Stomach smooth muscle (tissue), 2 donors: ENCODE measurements at regions not wholly inside any gene's neighbourhood (a gene's known extent, or its start where the extent isn't known, plus 50 kb on each side); places are given as distances from the start of the nearest gene placed in this dataset.

Experiments used
- H3K27ac ChIP-seq: one replicate; pipeline ENCODE4 v1.7.0; 2013; ENCODE audit warnings: mild to moderate bottlenecking, low read length, inconsistent platforms
- H3K27me3 ChIP-seq, 2 donors: one replicate each; pipeline ENCODE4 v1.7.0; 2013; ENCODE audit warnings: low read length in 2 of 2; ENCODE audit not compliant: insufficient read depth in 2 of 2, control insufficient read depth in 1 of 2
- H3K36me3 ChIP-seq, 2 donors: one replicate each; pipeline ENCODE4 v1.7.0; 2013; ENCODE audit warnings: low read length in 2 of 2; ENCODE audit not compliant: control insufficient read depth in 2 of 2, insufficient read depth in 2 of 2
- H3K4me1 ChIP-seq: one replicate; pipeline ENCODE4 v1.7.0; 2013; ENCODE audit warnings: low read length; ENCODE audit not compliant: control insufficient read depth, insufficient read depth
- H3K4me3 ChIP-seq, 2 donors: one replicate each; pipeline ENCODE4 v1.7.0; 2013; ENCODE audit warnings: low read length in 2 of 2
- H3K9ac ChIP-seq, 2 donors: one replicate each; pipeline ENCODE4 v1.7.0; 2013; ENCODE audit warnings: low read length in 2 of 2, mild to moderate bottlenecking in 1 of 2
- H3K9me3 ChIP-seq, 2 donors: one replicate each; pipeline ENCODE4 v1.7.0; 2013; ENCODE audit warnings: low read length in 2 of 2; ENCODE audit not compliant: control insufficient read depth in 2 of 2
- donor health status: healthy.
- donor health status: Pancreatic carcinoma.

GRCh38 chr21:38556390-38556789 lies 58.1 kb upstream of the ERG start:
- Histone ChIP-seq H3K9ac (no peak overlapping the region), H3K36me3 (no peaks in the 10 kb centered on the region), H3K9me3 (no peaks in the 10 kb centered on the region), H3K4me3 (no peak overlapping the region), H3K27ac (no peak overlapping the region), H3K27me3 (no peaks in the 10 kb centered on the region), H3K4me1 (no peaks in the 10 kb centered on the region)

GRCh38 chr21:38561205-38561604 lies 62.9 kb upstream of the ERG start:
- peaks cover 0 to 2% of the 10 kb centered on the region in 2 donors for H3K27me3 ChIP-seq
- H3K4me1 ChIP-seq: no peaks in the 10 kb centered on the region
- H3K9me3 ChIP-seq: no peaks in the 10 kb centered on the region
- no peak overlapping the region for H3K27ac ChIP-seq
- H3K36me3 ChIP-seq: no peaks in the 10 kb centered on the region
- no peak overlapping the region for H3K4me3 ChIP-seq
- H3K9ac ChIP-seq: no peak overlapping the region

- Histone ChIP-seq H3K4me1 (peaks cover under 1% of the 10 kb centered on the region), H3K36me3 (no peaks in the 10 kb centered on the region), H3K9ac (no peak overlapping the region), H3K9me3 (no peaks in the 10 kb centered on the region), H3K27ac (no peak overlapping the region), H3K4me3 (no peak overlapping the region), H3K27me3 (peaks cover 0 to 4% of the 10 kb centered on the region in 2 donors)
Observed at GRCh38 chr21:38561613-38562581, 63.6 kb upstream of the ERG start.

- Histone ChIP-seq H3K4me3 (peak overlapping the region in 1 of 2 donors; percentile 47), H3K27ac (no peak overlapping the region), H3K27me3 (peaks cover 0 to 10% of the 10 kb centered on the region in 2 donors), H3K4me1 (peaks cover 3% of the 10 kb centered on the region), H3K9ac (no peak overlapping the region), H3K36me3 (no peaks in the 10 kb centered on the region), H3K9me3 (peaks cover 0 to 3% of the 10 kb centered on the region in 2 donors)
Observed at GRCh38 chr21:38567335-38567969, 69.2 kb upstream of the ERG start.

- no peak overlapping the region for H3K27ac ChIP-seq
- peaks cover 0 to 3% of the 10 kb centered on the region in 2 donors for H3K9me3 ChIP-seq
- peak overlapping the region in 1 of 2 donors; percentile 47 for H3K4me3 ChIP-seq
Observed at GRCh38 chr21:38567970-38568360, 69.7 kb upstream of the ERG start.

GRCh38 chr21:38569733-38570132 lies 71.5 kb upstream of the ERG start:
- Histone ChIP-seq H3K36me3 (no peaks in the 10 kb centered on the region), H3K4me3 (no peak overlapping the region), H3K27ac (no peak overlapping the region), H3K4me1 (peaks cover 3% of the 10 kb centered on the region), H3K9ac (no peak overlapping the region), H3K27me3 (peaks cover 0 to 8% of the 10 kb centered on the region in 2 donors), H3K9me3 (peaks cover 0 to 3% of the 10 kb centered on the region in 2 donors)

More at GRCh38 chr21:38567970-38568360, 69.7 kb upstream of the ERG start:
- H3K9ac ChIP-seq: no peak overlapping the region
- peaks cover 3% of the 10 kb centered on the region for H3K4me1 ChIP-seq
- H3K27me3 ChIP-seq: peaks cover 0 to 10% of the 10 kb centered on the region in 2 donors
- no peaks in the 10 kb centered on the region for H3K36me3 ChIP-seq

- no peak overlapping the region for H3K9ac ChIP-seq
- peaks cover 2 to 8% of the 10 kb centered on the region in 2 donors for H3K27me3 ChIP-seq
- H3K4me3 ChIP-seq: no peak overlapping the region
- peaks cover 3% of the 10 kb centered on the region for H3K4me1 ChIP-seq
- H3K9me3 ChIP-seq: peaks cover 0 to 3% of the 10 kb centered on the region in 2 donors
- H3K27ac ChIP-seq: no peak overlapping the region
- H3K36me3 ChIP-seq: no peaks in the 10 kb centered on the region
Observed at GRCh38 chr21:38570596-38570995, 72.3 kb upstream of the ERG start.

- Histone ChIP-seq H3K36me3 (no peaks in the 10 kb centered on the region), H3K27ac (no peak overlapping the region), H3K9ac (no peak overlapping the region), H3K27me3 (peaks cover 2 to 3% of the 10 kb centered on the region in 2 donors), H3K4me3 (no peak overlapping the region), H3K4me1 (no peaks in the 10 kb centered on the region), H3K9me3 (no peaks in the 10 kb centered on the region)
Observed at GRCh38 chr21:38574895-38575575, 76.8 kb upstream of the ERG start.

- Histone ChIP-seq H3K9me3 (no peaks in the 10 kb centered on the region), H3K9ac (no peak overlapping the region)
Observed at GRCh38 chr21:38577887-38578286, 79.6 kb upstream of the ERG start.

GRCh38 chr21:38590449-38591217 lies 92.4 kb upstream of the ERG start:
- H3K4me3 ChIP-seq: no peak overlapping the region
- no peak overlapping the region for H3K9ac ChIP-seq
- H3K27me3 ChIP-seq: peaks cover 5 to 13% of the 10 kb centered on the region in 2 donors
- no peaks in the 10 kb centered on the region for H3K4me1 ChIP-seq
- no peak overlapping the region for H3K27ac ChIP-seq
- no peaks in the 10 kb centered on the region for H3K36me3 ChIP-seq
- peaks cover 0 to 3% of the 10 kb centered on the region in 2 donors for H3K9me3 ChIP-seq

More at GRCh38 chr21:38577887-38578286, 79.6 kb upstream of the ERG start:
- Histone ChIP-seq H3K4me1 (no peaks in the 10 kb centered on the region), H3K27ac (no peak overlapping the region), H3K36me3 (no peaks in the 10 kb centered on the region), H3K4me3 (no peak overlapping the region), H3K27me3 (peaks cover 2 to 3% of the 10 kb centered on the region in 2 donors)
